ENCODE measurements at regions not wholly inside any gene's neighbourhood (a gene's known extent, or its start where the extent isn't known, plus 50 kb on each side); places are given as distances from the start of the nearest gene placed in this dataset.

- TF ChIP-seq REST (IDR thresholded peaks at IDR 0.05; ENCODE audit: unreplicated experiment) (no peak), CTCF (conservative IDR thresholded peaks at IDR 0.05; ENCODE audit: low read depth in 2 of 2) (no peak), EZH2phosphoT487 (IDR thresholded peaks at IDR 0.05; ENCODE audit: unreplicated experiment) (no peak), CREB1 (CRISPR knock-in tag; IDR thresholded peaks at IDR 0.05; ENCODE audit: low read depth) (no peak), EZH2 (IDR thresholded peaks at IDR 0.05; ENCODE audit: low read depth, unreplicated experiment) (no peak), POLR2AphosphoS5 (IDR thresholded peaks at IDR 0.05; ENCODE audit: low read depth) (no peak), NANOG (IDR thresholded peaks at IDR 0.05; ENCODE audit: borderline replicate concordance) (no peak), JUNB (IDR thresholded peaks at IDR 0.05; ENCODE audit: unreplicated experiment) (no peak), ZNF331 (CRISPR knock-in tag; IDR thresholded peaks at IDR 0.05; ENCODE audit: low read depth) (no peak), STAT1 (IDR thresholded peaks at IDR 0.05; ENCODE audit: unreplicated experiment) (no peak), ETS1 (IDR thresholded peaks at IDR 0.05) (no peak), ZNF114 (CRISPR knock-in tag; IDR thresholded peaks at IDR 0.05) (no peak)
Observed at GRCh38 chr5:163318707-163319106, 118.7 kb upstream of the CCNG1 start.

Data from GM23338 (cell line).